ENCODE measurements at regions not wholly inside any gene's neighbourhood (a gene's known extent, or its start where the extent isn't known, plus 50 kb on each side); places are given as distances from the start of the nearest gene placed in this dataset.

- no peak overlapping the region for H3K27ac ChIP-seq
- no peak overlapping the region for H3K4me2 ChIP-seq
These were observed 154.0 kb downstream of the BTC start for GRCh38 chr4:74640111-74640903.

DNA sequence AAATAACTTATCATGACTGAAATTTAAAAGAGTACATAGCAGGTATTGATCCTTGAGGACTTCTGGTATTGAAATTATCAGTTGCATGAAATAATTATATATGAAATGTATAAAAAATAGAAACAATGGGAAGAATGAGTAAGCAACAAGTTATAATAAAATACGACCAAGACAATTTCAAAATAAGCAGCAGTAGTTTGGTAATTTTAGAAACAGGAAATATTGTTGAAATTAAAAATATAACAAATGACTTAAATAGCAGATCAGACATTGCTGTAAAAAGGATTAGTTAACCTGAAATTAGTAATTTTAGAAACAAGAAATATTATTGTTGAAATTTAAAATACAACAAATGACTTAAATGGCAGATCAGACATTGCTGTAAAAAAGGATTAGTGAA lies 152.3 kb downstream of the BTC start:
- no peak overlapping the region for H3K27ac ChIP-seq
- no peaks in the 10 kb centered on the region for H3K4me1 ChIP-seq (ENCODE audit: low read depth, poor library complexity, severe bottlenecking)
- H4K20me1 ChIP-seq (ENCODE audit: insufficient read depth) = no peaks in the 10 kb centered on the region
- H3K36me3 ChIP-seq (ENCODE audit: insufficient read depth) = no peaks in the 10 kb centered on the region
- H3K79me2 ChIP-seq (ENCODE audit: insufficient read depth, low read depth) = no peaks in the 10 kb centered on the region
- H2AFZ ChIP-seq (ENCODE audit: low read depth) = no peak overlapping the region
- H3K9ac ChIP-seq = no peak overlapping the region
- H3K4me2 ChIP-seq = no peak overlapping the region
- no peak for TF ChIP-seq CTCF (conservative IDR thresholded peaks at IDR 0.05; ENCODE audit: low read depth, low read length)
- no peak overlapping the region for H3K4me3 ChIP-seq (IDR thresholded peaks at IDR 0.05; ENCODE audit: insufficient read depth, low read depth, low read length)
- no peaks in the 10 kb centered on the region for H3K27me3 ChIP-seq (ENCODE audit: insufficient read depth, low read depth)

More at GRCh38 chr4:74640111-74640903, 154.0 kb downstream of the BTC start:
- Histone ChIP-seq H3K9ac (no peak overlapping the region), H3K27me3 (ENCODE audit: insufficient read depth, low read depth) (no peaks in the 10 kb centered on the region), H3K4me1 (ENCODE audit: low read depth, poor library complexity, severe bottlenecking) (no peaks in the 10 kb centered on the region), H3K36me3 (ENCODE audit: insufficient read depth) (no peaks in the 10 kb centered on the region), H3K4me3 (IDR thresholded peaks at IDR 0.05; ENCODE audit: insufficient read depth, low read depth, low read length) (no peak overlapping the region), H3K79me2 (ENCODE audit: insufficient read depth, low read depth) (no peaks in the 10 kb centered on the region), H2AFZ (ENCODE audit: low read depth) (no peak overlapping the region), H4K20me1 (ENCODE audit: insufficient read depth) (no peaks in the 10 kb centered on the region)
- TF ChIP-seq CTCF (conservative IDR thresholded peaks at IDR 0.05; ENCODE audit: low read depth, low read length) = no peak

- Histone ChIP-seq H3K9ac (no peak overlapping the region), H4K20me1 (ENCODE audit: insufficient read depth) (no peaks in the 10 kb centered on the region), H3K27ac (no peak overlapping the region), H3K36me3 (ENCODE audit: insufficient read depth) (no peaks in the 10 kb centered on the region), H2AFZ (ENCODE audit: low read depth) (no peak overlapping the region), H3K79me2 (ENCODE audit: insufficient read depth, low read depth) (no peaks in the 10 kb centered on the region), H3K27me3 (ENCODE audit: insufficient read depth, low read depth) (no peaks in the 10 kb centered on the region), H3K4me2 (no peak overlapping the region), H3K4me3 (IDR thresholded peaks at IDR 0.05; ENCODE audit: insufficient read depth, low read depth, low read length) (no peak overlapping the region), H3K4me1 (ENCODE audit: low read depth, poor library complexity, severe bottlenecking) (no peaks in the 10 kb centered on the region)
- no peak for TF ChIP-seq CTCF (conservative IDR thresholded peaks at IDR 0.05; ENCODE audit: low read depth, low read length)
These were observed 145.1 kb downstream of the BTC start for GRCh38 chr4:74649193-74649592.

DNA sequence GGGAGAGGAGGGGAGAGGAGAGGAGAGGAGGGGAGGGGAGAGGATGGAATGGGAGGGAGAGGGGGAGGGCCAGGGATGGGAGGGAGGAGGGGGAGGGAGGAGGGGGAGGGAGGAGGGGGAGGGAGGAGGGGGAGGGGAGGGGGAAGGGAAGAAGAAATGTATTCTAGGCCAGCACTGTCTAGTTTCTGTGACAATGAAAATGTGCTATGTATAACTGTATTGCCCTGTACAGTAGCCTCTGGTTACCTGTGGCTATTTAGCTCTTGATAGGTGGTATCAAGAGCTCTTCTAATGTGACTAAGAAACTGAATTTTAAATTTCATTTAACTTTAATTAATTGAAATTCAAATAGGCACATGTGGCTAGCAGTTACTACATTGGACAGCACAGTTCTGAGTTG lies 143.1 kb downstream of the BTC start:
- H3K4me2 ChIP-seq = no peak overlapping the region
- H3K4me1 ChIP-seq (ENCODE audit: low read depth, poor library complexity, severe bottlenecking) = no peaks in the 10 kb centered on the region
- no peak overlapping the region for H3K9ac ChIP-seq
- H3K4me3 ChIP-seq (IDR thresholded peaks at IDR 0.05; ENCODE audit: insufficient read depth, low read depth, low read length) = no peak overlapping the region
- H4K20me1 ChIP-seq (ENCODE audit: insufficient read depth) = no peaks in the 10 kb centered on the region
- H3K27me3 ChIP-seq (ENCODE audit: insufficient read depth, low read depth) = no peaks in the 10 kb centered on the region
- H2AFZ ChIP-seq (ENCODE audit: low read depth) = no peak overlapping the region
- no peak overlapping the region for H3K27ac ChIP-seq
- H3K36me3 ChIP-seq (ENCODE audit: insufficient read depth) = no peaks in the 10 kb centered on the region
- TF ChIP-seq CTCF (conservative IDR thresholded peaks at IDR 0.05; ENCODE audit: low read depth, low read length) = no peak
- no peaks in the 10 kb centered on the region for H3K79me2 ChIP-seq (ENCODE audit: insufficient read depth, low read depth)
